GM23338 (cell line): ENCODE measurements at regions not wholly inside any gene's neighbourhood (a gene's known extent, or its start where the extent isn't known, plus 50 kb on each side); places are given as distances from the start of the nearest gene placed in this dataset.

Experiments used
- ATAC-seq: fragments of 200-7000 bp; cut with Tn5 transposase; 3 replicates; pipeline ENCODE4 v1.9.1; 2020
- DNase-seq: peaks from one replicate; pipeline ENCODE4 v3.0.0-alpha.2; 2015; ENCODE audit warnings: low spot score
- H2AFZ ChIP-seq: fragments of 200-600 bp; sonication (generic); 2 replicates; pipeline ENCODE4 v1.8.0; 2016; ENCODE audit warnings: antibody characterized with exemption, mild to moderate bottlenecking, moderate library complexity
- H3F3A ChIP-seq: fragments of 200-600 bp; sonication (generic); replicated peaks from 2 replicates; pipeline ENCODE4 v1.8.0; 2017; ENCODE audit warnings: antibody characterized with exemption, mixed run types, low read depth
- H3K27ac ChIP-seq: fragments of 200-600 bp; sonication (generic); 2 replicates; pipeline ENCODE4 v1.6.1; 2016; ENCODE audit warnings: low read depth
- H3K27me3 ChIP-seq: fragments of 200-600 bp; sonication (generic); 2 replicates; pipeline ENCODE4 v1.8.0; 2016; ENCODE audit warnings: mild to moderate bottlenecking, mixed run types, moderate library complexity; ENCODE audit not compliant: insufficient read depth
- H3K36me3 ChIP-seq: fragments of 200-600 bp; sonication (generic); 2 replicates; pipeline ENCODE4 v1.8.0; 2016; ENCODE audit warnings: mild to moderate bottlenecking; ENCODE audit not compliant: insufficient read depth
- H3K4me1 ChIP-seq: fragments of 200-600 bp; sonication (generic); 2 replicates; pipeline ENCODE4 v1.8.0; 2016; ENCODE audit warnings: mild to moderate bottlenecking, moderate library complexity; ENCODE audit not compliant: insufficient read depth
- H3K4me2 ChIP-seq: fragments of 200-600 bp; sonication (generic); 2 replicates; pipeline ENCODE4 v1.7.1; 2017; ENCODE audit warnings: mixed run types
- H3K4me3 ChIP-seq: fragments of 200-600 bp; sonication (generic); 2 replicates; pipeline ENCODE4 v1.6.1; 2016; ENCODE audit warnings: mixed run types
- H3K79me2 ChIP-seq: fragments of 200-600 bp; sonication (generic); replicated peaks from 2 replicates; pipeline ENCODE4 v1.8.0; 2017; ENCODE audit warnings: mild to moderate bottlenecking; ENCODE audit not compliant: insufficient read depth
- H3K9me2 ChIP-seq: fragments of 200-600 bp; sonication (generic); 2 replicates; pipeline ENCODE4 v1.8.0; 2017; ENCODE audit not compliant: insufficient read depth
- H4K20me1 ChIP-seq: fragments of 200-600 bp; sonication (generic); replicated peaks from 2 replicates; pipeline ENCODE4 v1.8.0; 2017; ENCODE audit warnings: mild to moderate bottlenecking; ENCODE audit not compliant: insufficient read depth
- H3K27ac Mint-ChIP-seq: 2 replicates; pipeline ENCODE4 v1.8.0; 2020; ENCODE audit warnings: inconsistent platforms, mild to moderate bottlenecking, moderate library complexity, mixed read lengths
- H3K27me3 Mint-ChIP-seq: 3 replicates; pipeline ENCODE4 v1.8.0; 2022; ENCODE audit warnings: low read depth, mild to moderate bottlenecking, moderate library complexity, mixed read lengths, inconsistent platforms; ENCODE audit not compliant: insufficient read depth, poor library complexity
- H3K36me3 Mint-ChIP-seq: 3 replicates; pipeline ENCODE4 v1.8.0; 2021; ENCODE audit warnings: low read depth, mild to moderate bottlenecking, inconsistent platforms, moderate library complexity, mixed read lengths
- H3K4me1 Mint-ChIP-seq: 3 replicates; pipeline ENCODE4 v1.8.0; 2020; ENCODE audit warnings: mild to moderate bottlenecking, inconsistent platforms, mixed read lengths
- H3K4me3 Mint-ChIP-seq: 3 replicates; pipeline ENCODE4 v1.8.0; 2021; ENCODE audit warnings: moderate library complexity, mild to moderate bottlenecking, inconsistent platforms, mixed read lengths
- H3K9me3 Mint-ChIP-seq: 3 replicates; pipeline ENCODE4 v1.8.0; 2020; ENCODE audit warnings: moderate library complexity, mild to moderate bottlenecking, inconsistent platforms, mixed read lengths
- CREB1 ChIP-seq: fragments of 250-450 bp; sonication (Bioruptor Pico); IDR thresholded peaks from 2 replicates; pipeline ENCODE4 v1.5.0; 2020; ENCODE audit warnings: low read depth, mild to moderate bottlenecking, moderate library complexity
- CTCF ChIP-seq, 2 experiments: fragments of 200-600 bp in 1 of 2; sonication (generic) in 1 of 2; conservative IDR thresholded peaks; 2 replicates each; pipeline versions ENCODE4 v1.5.1 to v1.6.1; 2016 to 2017; ENCODE audit warnings: antibody characterized with exemption in 2 of 2, low read depth in 2 of 2, mild to moderate bottlenecking in 2 of 2, moderate library complexity in 1 of 2
- ETS1 ChIP-seq: IDR thresholded peaks from 2 replicates; pipeline ENCODE4 v1.6.1; 2016; ENCODE audit warnings: antibody characterized with exemption
- EZH2 ChIP-seq: fragments of 200-600 bp; sonication (generic); IDR thresholded peaks from one replicate; pipeline ENCODE4 v1.8.0; 2017; ENCODE audit warnings: antibody characterized with exemption, mild to moderate bottlenecking, low read depth; ENCODE audit not compliant: unreplicated experiment
- EZH2phosphoT487 ChIP-seq: fragments of 200-600 bp; sonication (generic); IDR thresholded peaks from one replicate; pipeline ENCODE4 v1.8.1; 2018; ENCODE audit warnings: antibody characterized with exemption; ENCODE audit not compliant: unreplicated experiment
- JUNB ChIP-seq: IDR thresholded peaks from one replicate; pipeline ENCODE4 v1.6.1; 2016; ENCODE audit warnings: antibody characterized with exemption; ENCODE audit not compliant: unreplicated experiment
- NANOG ChIP-seq: IDR thresholded peaks from 2 replicates; pipeline ENCODE4 v1.6.1; 2016; ENCODE audit warnings: antibody characterized with exemption, borderline replicate concordance
- POLR2AphosphoS5 ChIP-seq: IDR thresholded peaks from 2 replicates; pipeline ENCODE4 v1.6.1; 2016; ENCODE audit warnings: antibody characterized with exemption, low read depth
- REST ChIP-seq: IDR thresholded peaks from one replicate; pipeline ENCODE4 v1.6.1; 2018; ENCODE audit warnings: antibody characterized with exemption; ENCODE audit not compliant: unreplicated experiment
- STAT1 ChIP-seq: IDR thresholded peaks from one replicate; pipeline ENCODE4 v1.6.1; 2016; ENCODE audit warnings: antibody characterized with exemption; ENCODE audit not compliant: unreplicated experiment
- ZNF114 ChIP-seq: fragments of 250-450 bp; sonication (Bioruptor Pico); IDR thresholded peaks from 2 replicates; pipeline ENCODE4 v1.5.0; 2020; ENCODE audit warnings: mild to moderate bottlenecking, moderate library complexity
- ZNF331 ChIP-seq: fragments of 250-450 bp; sonication (Bioruptor Pico); IDR thresholded peaks from 2 replicates; pipeline ENCODE4 v1.5.0; 2020; ENCODE audit warnings: low read depth, mild to moderate bottlenecking, moderate library complexity
- ZNF462 ChIP-seq: fragments of 250-450 bp; sonication (Bioruptor Pico); IDR thresholded peaks from 2 replicates; pipeline ENCODE4 v1.5.0; 2020; ENCODE audit warnings: mild to moderate bottlenecking, moderate library complexity

GRCh38 chr1:244325056-244325758 lies 126.5 kb downstream of the ADSS2 start:
- Histone ChIP-seq H3K4me1 (peaks cover 5% of the 10 kb centered on the region; the same call in 1 of the 2 replicates), H3K36me3 (no peaks in the 10 kb centered on the region), H3K27me3 (no peaks in the 10 kb centered on the region), H4K20me1 (no peaks in the 10 kb centered on the region), H3K79me2 (no peaks in the 10 kb centered on the region), H3K9me2 (peaks cover 3% of the 10 kb centered on the region; the same call in 1 of the 2 replicates), H3F3A (no peaks in the 10 kb centered on the region), H3K4me2 (no peak overlapping the region), H2AFZ (no peak overlapping the region), H3K27ac (no peak overlapping the region), H3K4me3 (no peak overlapping the region)
- peaks cover 4% of the 10 kb centered on the region for H3K27me3 Mint-ChIP-seq
- no peak overlapping the region for H3K4me3 Mint-ChIP-seq
- H3K4me1 Mint-ChIP-seq, result peaks cover 18% of the 10 kb centered on the region
- ATAC-seq, result no peak
- peaks cover 10% of the 10 kb centered on the region; the same call in 2 of the 3 replicates for H3K36me3 Mint-ChIP-seq
- no peak for TF ChIP-seq EZH2phosphoT487
- no peak for TF ChIP-seq ZNF462 (CRISPR knock-in tag)
- TF ChIP-seq CREB1 (CRISPR knock-in tag), result no peak
- no peak for TF ChIP-seq REST
- no peak for TF ChIP-seq POLR2AphosphoS5
- no peak for TF ChIP-seq ZNF331
- no peak for TF ChIP-seq EZH2
- TF ChIP-seq NANOG, result no peak
- no peak for TF ChIP-seq CTCF (conservative IDR thresholded peaks at IDR 0.05; ENCODE audit: low read depth in 2 of 2)
- no peak for TF ChIP-seq ZNF114 (CRISPR knock-in tag)
- TF ChIP-seq ETS1, result no peak
- TF ChIP-seq JUNB, result no peak
- no peak for TF ChIP-seq STAT1
- H3K9me3 Mint-ChIP-seq, result peaks cover 14% of the 10 kb centered on the region; the same call in 2 of the 3 replicates
- no peak overlapping the region for H3K27ac Mint-ChIP-seq
- no peak for DNase-seq
